Suprapubic skin (tissue), 4 donors: ENCODE measurements at regions not wholly inside any gene's neighbourhood (a gene's known extent, or its start where the extent isn't known, plus 50 kb on each side); places are given as distances from the start of the nearest gene placed in this dataset.

Experiments used
- DNase-seq, 2 donors: peaks; one replicate each; pipeline ENCODE4 v3.0.0-alpha.2; 2019; ENCODE audit warnings: low spot score in 2 of 2
- H3K27ac ChIP-seq: fragments of 200-600 bp; sonication (generic); one replicate; pipeline ENCODE4 v1.5.1; 2019
- H3K27me3 ChIP-seq: fragments of 200-600 bp; sonication (generic); one replicate; pipeline ENCODE4 v1.5.1; 2019
- H3K36me3 ChIP-seq: fragments of 200-600 bp; sonication (generic); one replicate; pipeline ENCODE4 v1.5.1; 2019
- H3K4me1 ChIP-seq: fragments of 200-600 bp; sonication (generic); one replicate; pipeline ENCODE4 v1.5.1; 2019
- H3K4me3 ChIP-seq: fragments of 200-600 bp; sonication (generic); one replicate; pipeline ENCODE4 v1.5.1; 2019; ENCODE audit warnings: mild to moderate bottlenecking
- H3K9me3 ChIP-seq: fragments of 200-600 bp; sonication (generic); one replicate; pipeline ENCODE4 v1.5.1; 2019
- EP300 ChIP-seq: sonication (generic); formaldehyde crosslinking; IDR thresholded peaks from one replicate; pipeline ENCODE4 v1.6.1; 2017; ENCODE audit warnings: antibody characterized with exemption
- POLR2A ChIP-seq, 2 donors: fragments of 450-650 bp; IDR thresholded peaks; one replicate each; pipeline ENCODE4 v1.6.1; 2017; ENCODE audit warnings: antibody characterized with exemption in 2 of 2, mild to moderate bottlenecking in 2 of 2, moderate library complexity in 2 of 2
- POLR2AphosphoS5 ChIP-seq, 3 donors: sonication (generic); formaldehyde crosslinking; IDR thresholded peaks; one replicate each; pipeline ENCODE4 v1.6.1; 2017; ENCODE audit warnings: antibody characterized with exemption in 3 of 3
- WGBS: methylation state at CpG from one replicate; pipeline ENCODE4 v1.1.5; 2018; 5-methylcytosine and 5-hydroxymethylcytosine counted together
- TF ChIP-seq, protein P1 (sequence below), 2 donors: fragments of 200-600 bp in 1 of 2; fragments of 450-650 bp in 1 of 2; sonication (generic) in 1 of 2; IDR thresholded peaks; one replicate each; pipeline ENCODE4 v1.5.1; 2016 to 2019; ENCODE audit warnings: antibody characterized with exemption in 2 of 2, mild to moderate bottlenecking in 1 of 2, moderate library complexity in 1 of 2

DNA sequence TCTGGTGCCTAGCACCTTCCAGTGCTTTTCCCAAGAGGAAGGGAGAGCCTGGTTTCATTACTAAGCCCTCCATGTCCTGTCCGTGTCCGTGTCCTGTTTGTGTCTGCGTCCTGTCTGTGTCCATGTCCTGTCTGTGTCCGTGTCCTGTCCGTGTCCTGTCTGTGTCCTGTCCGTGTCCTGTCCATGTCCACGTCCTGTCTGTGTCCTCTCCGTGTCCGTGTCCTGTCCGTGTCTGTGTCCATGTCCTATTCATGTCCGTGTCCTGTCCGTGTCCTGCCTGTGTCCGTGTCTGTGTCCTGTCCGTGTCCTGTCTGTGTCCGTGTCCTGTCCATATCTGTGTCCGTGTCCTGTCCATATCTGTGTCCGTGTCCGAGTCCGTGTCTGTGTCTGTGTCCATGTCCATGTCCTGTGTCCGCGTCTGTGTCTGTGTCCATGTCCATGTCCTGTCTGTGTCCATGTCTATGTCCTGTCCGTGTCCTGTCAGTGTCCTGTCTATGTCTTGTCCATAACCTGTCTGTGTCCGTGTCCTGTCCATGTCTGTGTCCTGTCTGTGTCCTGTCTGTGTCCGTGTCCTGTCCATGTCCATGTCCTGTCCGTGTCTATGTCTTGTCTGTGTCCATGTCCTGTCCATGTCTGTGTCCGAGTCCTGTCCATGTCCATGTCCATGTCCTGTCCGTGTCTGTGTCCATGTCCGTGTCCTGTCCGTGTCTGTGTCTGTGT is 54.4 kb upstream of the BHLHE23 start:
- Histone ChIP-seq H3K36me3 (no peaks in the 10 kb centered on the region), H3K27ac (no peak overlapping the region), H3K4me1 (no peaks in the 10 kb centered on the region), H3K9me3 (no peaks in the 10 kb centered on the region), H3K4me3 (no peak overlapping the region), H3K27me3 (peaks cover 69% of the 10 kb centered on the region)
- 95% methylated on average over 29 of the region's 29 CpGs for WGBS
- DNase-seq = peak; percentile 49 to 54
- TF ChIP-seq POLR2A (IDR thresholded peaks at IDR 0.05) = no peak
- TF ChIP-seq, protein P1, sequence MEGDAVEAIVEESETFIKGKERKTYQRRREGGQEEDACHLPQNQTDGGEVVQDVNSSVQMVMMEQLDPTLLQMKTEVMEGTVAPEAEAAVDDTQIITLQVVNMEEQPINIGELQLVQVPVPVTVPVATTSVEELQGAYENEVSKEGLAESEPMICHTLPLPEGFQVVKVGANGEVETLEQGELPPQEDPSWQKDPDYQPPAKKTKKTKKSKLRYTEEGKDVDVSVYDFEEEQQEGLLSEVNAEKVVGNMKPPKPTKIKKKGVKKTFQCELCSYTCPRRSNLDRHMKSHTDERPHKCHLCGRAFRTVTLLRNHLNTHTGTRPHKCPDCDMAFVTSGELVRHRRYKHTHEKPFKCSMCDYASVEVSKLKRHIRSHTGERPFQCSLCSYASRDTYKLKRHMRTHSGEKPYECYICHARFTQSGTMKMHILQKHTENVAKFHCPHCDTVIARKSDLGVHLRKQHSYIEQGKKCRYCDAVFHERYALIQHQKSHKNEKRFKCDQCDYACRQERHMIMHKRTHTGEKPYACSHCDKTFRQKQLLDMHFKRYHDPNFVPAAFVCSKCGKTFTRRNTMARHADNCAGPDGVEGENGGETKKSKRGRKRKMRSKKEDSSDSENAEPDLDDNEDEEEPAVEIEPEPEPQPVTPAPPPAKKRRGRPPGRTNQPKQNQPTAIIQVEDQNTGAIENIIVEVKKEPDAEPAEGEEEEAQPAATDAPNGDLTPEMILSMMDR (IDR thresholded peaks at IDR 0.05) = no peak

DNA sequence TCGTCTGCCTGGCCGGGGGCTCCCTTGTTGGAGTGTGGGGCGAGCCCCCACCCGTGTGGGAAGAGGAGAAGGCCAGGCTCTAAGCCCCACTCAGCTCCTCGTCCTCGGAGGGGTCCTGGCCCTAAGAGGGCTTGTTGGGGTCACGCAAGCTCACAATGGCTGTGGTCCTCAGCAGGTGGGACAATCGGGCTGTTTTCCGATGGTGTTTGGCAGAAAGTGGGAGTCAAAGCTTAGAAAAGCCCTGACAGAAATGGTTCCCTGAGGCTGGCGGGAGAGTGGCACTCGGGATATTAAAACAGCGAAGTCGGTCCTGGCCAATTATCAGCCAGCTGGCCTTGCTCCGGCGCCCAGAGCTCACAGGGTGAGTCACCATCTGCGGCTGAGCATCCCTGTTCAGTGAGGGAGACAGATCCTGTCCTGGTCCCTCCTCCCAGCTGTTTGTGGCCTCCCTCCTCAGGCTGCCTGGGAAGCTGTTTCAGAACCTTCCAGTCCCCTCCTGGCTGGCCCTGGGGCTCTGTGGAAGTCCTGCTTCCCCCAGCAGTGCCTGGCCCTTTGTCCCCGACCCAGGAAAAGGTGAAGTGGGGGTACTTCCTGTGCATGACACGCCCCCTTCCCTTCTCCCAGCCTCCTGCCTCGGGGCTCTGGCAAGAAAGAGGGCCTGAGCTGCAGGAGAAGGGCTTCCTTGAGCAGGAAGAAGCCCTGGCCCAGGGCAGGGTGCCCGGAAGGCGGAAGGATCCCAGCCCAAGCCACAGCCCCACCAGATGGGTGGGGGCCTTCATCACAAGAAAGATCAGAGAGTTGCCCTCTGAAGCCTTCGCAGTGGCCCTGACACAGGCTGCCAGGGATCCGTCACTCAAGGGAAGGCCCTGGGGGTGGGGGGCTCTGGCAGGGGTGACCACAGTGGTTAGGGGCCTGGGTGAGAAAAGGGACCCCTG is 53.6 kb upstream of the BHLHE23 start:
- Histone ChIP-seq H3K27ac (no peak overlapping the region), H3K4me1 (no peaks in the 10 kb centered on the region), H3K27me3 (peaks cover 69% of the 10 kb centered on the region), H3K36me3 (no peaks in the 10 kb centered on the region), H3K9me3 (no peaks in the 10 kb centered on the region), H3K4me3 (no peak overlapping the region)
- peak; percentile 53 to 68 for DNase-seq
- TF ChIP-seq POLR2A (IDR thresholded peaks at IDR 0.05) = no peak
- no peak for TF ChIP-seq POLR2AphosphoS5 (IDR thresholded peaks at IDR 0.05)
- TF ChIP-seq EP300 = no peak
- TF ChIP-seq, protein P1 (IDR thresholded peaks at IDR 0.05) = no peak
- 80% methylated on average over 20 of the region's 23 CpGs for WGBS

DNA sequence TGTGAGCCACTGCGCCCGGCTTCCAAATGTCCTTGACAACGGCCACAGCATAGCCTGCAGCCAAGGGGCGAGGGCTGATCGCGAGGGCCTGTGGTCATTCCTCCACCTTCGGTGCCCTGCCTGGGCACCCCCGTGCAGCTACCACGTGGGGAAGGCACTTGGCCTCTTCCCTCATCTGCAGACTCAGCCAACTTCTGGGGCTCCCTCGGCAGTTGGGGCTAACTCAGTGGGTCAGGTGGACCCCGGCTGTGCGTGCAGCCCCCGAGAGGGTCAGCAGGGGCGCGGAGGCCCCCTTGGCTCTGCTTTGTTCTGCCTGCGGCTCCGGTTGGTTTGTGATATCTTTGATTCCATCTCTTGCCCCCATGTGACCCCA is 52.9 kb upstream of the BHLHE23 start:
- TF ChIP-seq EP300 = no peak
- no peak for TF ChIP-seq POLR2AphosphoS5 (IDR thresholded peaks at IDR 0.05)
- TF ChIP-seq, protein P1 (IDR thresholded peaks at IDR 0.05) = no peak
- no peak for TF ChIP-seq POLR2A (IDR thresholded peaks at IDR 0.05)

DNA sequence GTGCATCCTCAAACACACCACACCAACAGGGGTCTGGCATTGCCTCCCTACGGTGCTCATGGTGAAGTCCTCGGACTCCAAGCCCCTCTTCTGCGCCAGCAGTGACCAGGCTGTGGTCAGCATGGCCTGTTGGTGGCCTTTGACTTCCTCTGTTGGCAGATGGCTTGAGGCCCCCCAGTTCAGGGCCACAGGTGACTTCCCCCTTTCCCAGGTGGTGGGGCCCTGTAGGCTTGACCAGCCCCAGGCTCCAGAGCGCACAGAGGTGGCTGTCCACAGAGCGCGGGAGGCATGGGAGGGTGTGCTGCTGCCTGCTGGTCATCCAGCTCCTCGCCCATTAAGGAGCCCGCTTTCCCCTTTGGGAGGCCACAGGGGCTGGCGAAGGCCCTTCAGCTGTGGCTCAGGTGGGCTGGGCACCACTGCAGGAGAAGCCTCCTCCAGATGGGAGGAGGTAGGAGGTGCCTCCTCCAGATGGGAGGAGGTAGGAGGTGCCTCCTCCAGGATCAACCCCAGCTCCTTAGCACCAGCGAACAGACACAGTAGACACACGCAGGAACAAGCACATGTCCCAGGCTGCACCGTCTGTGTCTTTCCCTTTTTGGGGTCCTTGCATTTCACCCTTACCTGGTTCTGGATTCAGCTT is 52.1 kb upstream of the BHLHE23 start:
- peak; percentile 51 to 61 for DNase-seq

More for the DNA sequence above, 52.9 kb upstream of the BHLHE23 start:
- no peaks in the 10 kb centered on the region for H3K36me3 ChIP-seq
- H3K27me3 ChIP-seq = peaks cover 66% of the 10 kb centered on the region
- DNase-seq = peak; percentile 45 to 70
- no peak overlapping the region for H3K27ac ChIP-seq
- no peak overlapping the region for H3K4me3 ChIP-seq
- H3K9me3 ChIP-seq = no peaks in the 10 kb centered on the region
- 88% methylated on average over 12 of the region's 17 CpGs for WGBS
- no peaks in the 10 kb centered on the region for H3K4me1 ChIP-seq

More for the DNA sequence above, 52.1 kb upstream of the BHLHE23 start:
- Histone ChIP-seq H3K4me1 (no peaks in the 10 kb centered on the region), H3K27ac (no peak overlapping the region), H3K27me3 (peaks cover 60% of the 10 kb centered on the region), H3K9me3 (no peaks in the 10 kb centered on the region), H3K36me3 (no peaks in the 10 kb centered on the region), H3K4me3 (no peak overlapping the region)
- TF ChIP-seq EP300 (no peak), POLR2A (IDR thresholded peaks at IDR 0.05) (no peak), POLR2AphosphoS5 (IDR thresholded peaks at IDR 0.05) (no peak)
- TF ChIP-seq, protein P1 (IDR thresholded peaks at IDR 0.05) = no peak
- 13% methylated on average over 3 of the region's 12 CpGs for WGBS
